OCI-LY1 (cell line): ENCODE measurements at regions not wholly inside any gene's neighbourhood (a gene's known extent, or its start where the extent isn't known, plus 50 kb on each side); places are given as distances from the start of the nearest gene placed in this dataset.

ENCODE experiments used
- EZH2 ChIP-seq: fragments of 200-600 bp; sonication (generic), shearing (Covaris generic); IDR thresholded peaks from 2 replicates; pipeline ENCODE4 v1.8.0; 2017; ENCODE audit warnings: borderline replicate concordance, mixed run types, mild to moderate bottlenecking, antibody characterized with exemption, low read length, moderate library complexity, mixed read lengths
- TF ChIP-seq, protein P1 (sequence below): fragments of 200-600 bp; sonication (generic), shearing (Covaris generic); IDR thresholded peaks from 2 replicates; pipeline ENCODE4 v1.5.1; 2017; ENCODE audit warnings: mild to moderate bottlenecking, antibody characterized with exemption, low read length, moderate library complexity, mixed read lengths

DNA sequence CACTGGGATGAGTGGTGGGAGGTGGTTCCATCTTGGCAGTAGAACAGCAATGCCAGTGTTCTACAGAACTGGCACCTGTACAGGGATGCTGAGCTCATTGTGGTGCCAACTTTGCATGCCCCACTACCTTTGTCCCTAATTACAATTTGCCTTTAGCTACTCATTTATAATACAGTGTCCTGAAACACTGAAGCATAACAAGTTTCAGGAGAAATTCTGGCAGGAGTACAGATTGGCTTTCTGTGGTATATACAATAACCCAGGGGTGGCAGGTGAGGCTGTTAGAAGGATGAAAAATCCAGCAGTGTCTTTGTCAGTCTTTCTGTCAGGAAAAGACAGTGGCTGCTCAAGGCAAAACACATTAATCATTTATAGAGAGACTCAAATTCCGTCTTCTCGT, 240.3 kb downstream of the FAM76B start:
- TF ChIP-seq, protein P1, sequence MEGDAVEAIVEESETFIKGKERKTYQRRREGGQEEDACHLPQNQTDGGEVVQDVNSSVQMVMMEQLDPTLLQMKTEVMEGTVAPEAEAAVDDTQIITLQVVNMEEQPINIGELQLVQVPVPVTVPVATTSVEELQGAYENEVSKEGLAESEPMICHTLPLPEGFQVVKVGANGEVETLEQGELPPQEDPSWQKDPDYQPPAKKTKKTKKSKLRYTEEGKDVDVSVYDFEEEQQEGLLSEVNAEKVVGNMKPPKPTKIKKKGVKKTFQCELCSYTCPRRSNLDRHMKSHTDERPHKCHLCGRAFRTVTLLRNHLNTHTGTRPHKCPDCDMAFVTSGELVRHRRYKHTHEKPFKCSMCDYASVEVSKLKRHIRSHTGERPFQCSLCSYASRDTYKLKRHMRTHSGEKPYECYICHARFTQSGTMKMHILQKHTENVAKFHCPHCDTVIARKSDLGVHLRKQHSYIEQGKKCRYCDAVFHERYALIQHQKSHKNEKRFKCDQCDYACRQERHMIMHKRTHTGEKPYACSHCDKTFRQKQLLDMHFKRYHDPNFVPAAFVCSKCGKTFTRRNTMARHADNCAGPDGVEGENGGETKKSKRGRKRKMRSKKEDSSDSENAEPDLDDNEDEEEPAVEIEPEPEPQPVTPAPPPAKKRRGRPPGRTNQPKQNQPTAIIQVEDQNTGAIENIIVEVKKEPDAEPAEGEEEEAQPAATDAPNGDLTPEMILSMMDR: no peak
- TF ChIP-seq EZH2: no peak
